H1 (cell line): ENCODE measurements at regions not wholly inside any gene's neighbourhood (a gene's known extent, or its start where the extent isn't known, plus 50 kb on each side); places are given as distances from the start of the nearest gene placed in this dataset.

ENCODE experiments used
- HDAC2 ChIP-seq, 2 experiments: fragments of 300-600 bp in 1 of 2; sonication (generic) in 1 of 2; IDR thresholded peaks; 2 replicates each; pipeline ENCODE4 v1.6.1; 2011 to 2012; ENCODE audit warnings: low read depth in 2 of 2, low read length in 2 of 2, mild to moderate bottlenecking in 2 of 2, moderate library complexity in 2 of 2, borderline replicate concordance in 1 of 2, inconsistent platforms in 1 of 2
- MAFK ChIP-seq: IDR thresholded peaks from 2 replicates; pipeline ENCODE4 v1.6.1; 2012; ENCODE audit warnings: low read depth, mild to moderate bottlenecking, improper control_type of control experiment, low read length
- RFX5 ChIP-seq: IDR thresholded peaks from 2 replicates; pipeline ENCODE4 v1.6.1; 2011; ENCODE audit warnings: low read depth, low read length, improper control_type of control experiment, borderline replicate concordance
- SIN3A ChIP-seq, 2 experiments: IDR thresholded peaks in 1 of 2; conservative IDR thresholded peaks in 1 of 2; 2 replicates each; pipeline ENCODE4 v1.6.1; 2011 to 2012; ENCODE audit warnings: low read length in 2 of 2, improper control_type of control experiment in 1 of 2, low read depth in 1 of 2, mild to moderate bottlenecking in 1 of 2
- USF2 ChIP-seq: IDR thresholded peaks from 2 replicates; pipeline ENCODE4 v1.6.1; 2011; ENCODE audit warnings: low read length, improper control_type of control experiment

GRCh38 chr5:3659907-3660306 lies 64.3 kb downstream of the IRX1 start (continued):
- TF ChIP-seq USF2 (no peak), HDAC2 (IDR thresholded peaks at IDR 0.05; ENCODE audit: borderline replicate concordance in 1 of 2, low read depth in 2 of 2, low read length in 2 of 2) (no peak), RFX5 (no peak), SIN3A (conservative IDR thresholded peaks at IDR 0.05 in 1 of 2, IDR thresholded peaks at IDR 0.05 in 1 of 2; ENCODE audit: low read depth in 1 of 2, low read length in 2 of 2) (no peak), MAFK (no peak)
- TF ChIP-seq, all 59 proteins: peak for 0
